Hepatic stellate cell (primary cell): ENCODE measurements at regions not wholly inside any gene's neighbourhood (a gene's known extent, or its start where the extent isn't known, plus 50 kb on each side); places are given as distances from the start of the nearest gene placed in this dataset.

ENCODE experiments used
- DNase-seq: peaks from one replicate; pipeline ENCODE4 v3.0.0; 2011; ENCODE audit warnings: low spot score

GRCh38 chr5:15206133-15206532 is 293.8 kb upstream of the FBXL7 start:
- DNase-seq, result no peak

- peak; percentile 3 for DNase-seq
Observed at GRCh38 chr5:15203376-15203775, 296.6 kb upstream of the FBXL7 start.

GRCh38 chr5:15191012-15191411 is 309.0 kb upstream of the FBXL7 start:
- DNase-seq, result peak; percentile 1

GRCh38 chr5:15183520-15183919 is 311.9 kb upstream of the ANKH start:
- DNase-seq, result peak; percentile 3

GRCh38 chr5:15170173-15170572 is 298.6 kb upstream of the ANKH start:
- DNase-seq, result no peak

GRCh38 chr5:15168358-15168757 is 296.8 kb upstream of the ANKH start:
- DNase-seq, result no peak

- no peak for DNase-seq
Observed at GRCh38 chr5:15160091-15160490, 288.5 kb upstream of the ANKH start.

GRCh38 chr5:15159606-15160005 is 288.0 kb upstream of the ANKH start:
- DNase-seq, result no peak

GRCh38 chr5:15142458-15142857 is 270.9 kb upstream of the ANKH start:
- no peak for DNase-seq

- no peak for DNase-seq
Observed at GRCh38 chr5:15137414-15137813, 265.8 kb upstream of the ANKH start.

- DNase-seq, result no peak
Observed at GRCh38 chr5:15135661-15136060, 264.1 kb upstream of the ANKH start.

GRCh38 chr5:15133456-15133965 is 261.9 kb upstream of the ANKH start:
- DNase-seq, result no peak

- DNase-seq, result no peak
Observed at GRCh38 chr5:15132816-15133405, 261.3 kb upstream of the ANKH start.

GRCh38 chr5:15131909-15132308 is 260.3 kb upstream of the ANKH start:
- no peak for DNase-seq

GRCh38 chr5:15124871-15125568 is 253.4 kb upstream of the ANKH start:
- no peak for DNase-seq

- DNase-seq, result no peak
Observed at GRCh38 chr5:15124461-15124860, 252.9 kb upstream of the ANKH start.

- no peak for DNase-seq
Observed at GRCh38 chr5:15117688-15118087, 246.1 kb upstream of the ANKH start.

GRCh38 chr5:15116996-15117395 is 245.4 kb upstream of the ANKH start:
- no peak for DNase-seq

- no peak for DNase-seq
Observed at GRCh38 chr5:15106530-15107283, 235.1 kb upstream of the ANKH start.

- DNase-seq, result peak; percentile 55
Observed at GRCh38 chr5:15105799-15106393, 234.3 kb upstream of the ANKH start.

- no peak for DNase-seq
Observed at GRCh38 chr5:15103864-15104263, 232.3 kb upstream of the ANKH start.

GRCh38 chr5:15103130-15103529 is 231.6 kb upstream of the ANKH start:
- no peak for DNase-seq

- no peak for DNase-seq
Observed at GRCh38 chr5:15097552-15097951, 226.0 kb upstream of the ANKH start.
